ENCODE measurements at regions not wholly inside any gene's neighbourhood (a gene's known extent, or its start where the extent isn't known, plus 50 kb on each side); places are given as distances from the start of the nearest gene placed in this dataset.

DNA sequence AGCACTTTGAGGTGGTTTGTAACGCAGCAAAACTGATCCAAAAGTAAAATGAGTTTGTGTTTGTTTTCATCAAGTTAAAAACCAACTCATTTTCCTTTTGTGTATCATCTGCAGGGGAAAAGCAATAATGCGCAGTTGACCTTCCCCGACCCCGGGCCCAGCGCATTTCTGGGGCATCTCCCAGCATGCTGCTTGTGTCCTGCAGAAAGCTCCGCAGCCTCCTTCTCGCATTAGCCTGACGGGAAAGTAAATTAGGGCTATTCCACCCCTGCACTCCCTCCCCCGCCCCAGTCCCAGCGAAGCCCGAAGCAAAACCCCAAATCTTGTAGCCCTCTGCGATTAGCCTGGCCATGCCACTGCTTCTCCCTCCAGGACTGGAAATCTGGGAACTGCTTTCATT lies 82.0 kb upstream of the PPM1B start:
- TF ChIP-seq CTCF (IDR thresholded peaks at IDR 0.05 in 8 of 11, conservative IDR thresholded peaks at IDR 0.05 in 3 of 11) = no peak
- no peak for TF ChIP-seq POLR2AphosphoS5 (IDR thresholded peaks at IDR 0.05)
